PC-3 (cell line): ENCODE measurements at regions not wholly inside any gene's neighbourhood (a gene's known extent, or its start where the extent isn't known, plus 50 kb on each side); places are given as distances from the start of the nearest gene placed in this dataset.

Source experiments
- EZH2 ChIP-seq: fragments of 300-600 bp; sonication (generic); IDR thresholded peaks from one replicate; pipeline ENCODE4 v1.6.1; 2017; ENCODE audit warnings: antibody characterized with exemption, mild to moderate bottlenecking, low read length; ENCODE audit not compliant: unreplicated experiment
- TF ChIP-seq, protein P1 (sequence below): fragments of 300-600 bp; sonication (generic); conservative IDR thresholded peaks from 2 replicates; pipeline ENCODE4 v1.5.1; 2017; ENCODE audit warnings: antibody characterized with exemption, low read depth, mild to moderate bottlenecking, low read length

GRCh38 chr15:38862099-38862498 lies 297.5 kb upstream of the RASGRP1 start:
- TF ChIP-seq, protein P1, sequence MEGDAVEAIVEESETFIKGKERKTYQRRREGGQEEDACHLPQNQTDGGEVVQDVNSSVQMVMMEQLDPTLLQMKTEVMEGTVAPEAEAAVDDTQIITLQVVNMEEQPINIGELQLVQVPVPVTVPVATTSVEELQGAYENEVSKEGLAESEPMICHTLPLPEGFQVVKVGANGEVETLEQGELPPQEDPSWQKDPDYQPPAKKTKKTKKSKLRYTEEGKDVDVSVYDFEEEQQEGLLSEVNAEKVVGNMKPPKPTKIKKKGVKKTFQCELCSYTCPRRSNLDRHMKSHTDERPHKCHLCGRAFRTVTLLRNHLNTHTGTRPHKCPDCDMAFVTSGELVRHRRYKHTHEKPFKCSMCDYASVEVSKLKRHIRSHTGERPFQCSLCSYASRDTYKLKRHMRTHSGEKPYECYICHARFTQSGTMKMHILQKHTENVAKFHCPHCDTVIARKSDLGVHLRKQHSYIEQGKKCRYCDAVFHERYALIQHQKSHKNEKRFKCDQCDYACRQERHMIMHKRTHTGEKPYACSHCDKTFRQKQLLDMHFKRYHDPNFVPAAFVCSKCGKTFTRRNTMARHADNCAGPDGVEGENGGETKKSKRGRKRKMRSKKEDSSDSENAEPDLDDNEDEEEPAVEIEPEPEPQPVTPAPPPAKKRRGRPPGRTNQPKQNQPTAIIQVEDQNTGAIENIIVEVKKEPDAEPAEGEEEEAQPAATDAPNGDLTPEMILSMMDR = no peak
- no peak for TF ChIP-seq EZH2
